Breast epithelium (tissue), 4 donors: ENCODE measurements at regions not wholly inside any gene's neighbourhood (a gene's known extent, or its start where the extent isn't known, plus 50 kb on each side); places are given as distances from the start of the nearest gene placed in this dataset.
"Not testable (repeated sequence)": the region's sequence is repeated elsewhere in the genome, so short reads cannot be mapped to it uniquely, and the experiment has no call there.

ENCODE experiments used
- DNase-seq, 2 donors: peaks; one replicate each; pipeline ENCODE4 v3.0.0-alpha.2; 2019; ENCODE audit warnings: low spot score in 2 of 2
- H3K27ac ChIP-seq, 2 donors: fragments of 200-600 bp; sonication (generic) in 1 of 2; one replicate each; pipeline ENCODE4 v1.5.1; 2016 to 2019; ENCODE audit warnings: mild to moderate bottlenecking in 1 of 2
- H3K27me3 ChIP-seq, 2 donors: fragments of 200-600 bp; sonication (generic) in 1 of 2; one replicate each; pipeline versions ENCODE4 v1.5.1 to v1.6.0; 2017 to 2019; ENCODE audit warnings: control low read depth in 1 of 2, mild to moderate bottlenecking in 1 of 2
- H3K36me3 ChIP-seq: fragments of 200-600 bp; one replicate; pipeline ENCODE4 v1.5.1; 2019
- H3K4me1 ChIP-seq, 2 donors: fragments of 200-600 bp; sonication (generic); one replicate each; pipeline ENCODE4 v1.5.1; 2016 to 2019; ENCODE audit warnings: control low read depth in 1 of 2
- H3K4me3 ChIP-seq, 3 donors: fragments of 200-600 bp; sonication (generic); 1 replicate in 2 of 3; 2 replicates in 1 of 3; pipeline ENCODE4 v1.5.1; 2016 to 2019; ENCODE audit warnings: mild to moderate bottlenecking in 3 of 3, moderate library complexity in 2 of 3
- H3K9me3 ChIP-seq, 2 donors: fragments of 200-600 bp; sonication (generic) in 1 of 2; one replicate each; pipeline ENCODE4 v1.5.1; 2016 to 2019; ENCODE audit warnings: control low read depth in 1 of 2
- CTCF ChIP-seq, 3 donors: fragments of 450-650 bp; IDR thresholded peaks; one replicate each; pipeline ENCODE4 v1.5.1; 2016 to 2017; ENCODE audit warnings: antibody characterized with exemption in 3 of 3, mild to moderate bottlenecking in 3 of 3, moderate library complexity in 3 of 3
- POLR2A ChIP-seq: fragments of 450-650 bp; IDR thresholded peaks from one replicate; pipeline ENCODE4 v1.6.1; 2016; ENCODE audit warnings: antibody characterized with exemption, mild to moderate bottlenecking, moderate library complexity
- POLR2AphosphoS5 ChIP-seq, 3 donors: sonication (generic); formaldehyde crosslinking; IDR thresholded peaks; one replicate each; pipeline ENCODE4 v1.6.1; 2017; ENCODE audit warnings: antibody characterized with exemption in 3 of 3
- intact Hi-C: fragments of 100-400 bp; cut with DNase I; formaldehyde crosslinking; loops from one replicate; pipeline ENCODE4 v1.15.1; 2023; ENCODE audit warnings: low total_unique reads

GRCh38 chr13:68550330-68550729, 1320.2 kb upstream of the PCDH9 start:
- H3K27me3 ChIP-seq = no peaks in the 10 kb centered on the region
- peaks cover 0 to 2% of the 10 kb centered on the region in 2 donors for H3K9me3 ChIP-seq
- no peak overlapping the region for H3K4me3 ChIP-seq
- TF ChIP-seq POLR2A = no peak
- no peak for TF ChIP-seq CTCF (IDR thresholded peaks at IDR 0.05)
- intact Hi-C loops = no loop called here
- DNase-seq = no peak
- H3K36me3 ChIP-seq = no peaks in the 10 kb centered on the region
- H3K27ac ChIP-seq = no peak overlapping the region
- H3K4me1 ChIP-seq = no peaks in the 10 kb centered on the region

DNA sequence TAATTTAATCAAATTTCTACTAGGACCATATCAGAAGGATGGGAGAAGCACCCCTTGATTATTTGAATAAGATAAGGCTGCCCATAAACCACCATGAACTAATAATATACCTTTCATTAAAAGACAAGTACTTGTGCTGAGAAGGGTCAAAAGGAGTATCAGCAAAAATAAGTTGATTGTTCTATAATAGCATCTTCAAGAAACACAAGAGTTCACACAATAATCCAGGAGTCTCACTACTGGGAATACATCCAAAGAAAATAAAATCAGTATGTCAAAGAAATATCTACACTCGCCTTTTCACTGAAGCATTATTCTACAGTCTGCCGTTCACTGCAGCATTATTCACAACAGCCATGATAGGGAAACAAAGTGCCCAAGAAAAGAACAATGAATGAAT, 1310.1 kb upstream of the PCDH9 start:
- H3K9me3 ChIP-seq = no peaks in the 10 kb centered on the region
- intact Hi-C loops = no loop called here
- no peak for TF ChIP-seq POLR2AphosphoS5 (IDR thresholded peaks at IDR 0.05)
- no peak for TF ChIP-seq CTCF (IDR thresholded peaks at IDR 0.05)
- TF ChIP-seq POLR2A = no peak

DNA sequence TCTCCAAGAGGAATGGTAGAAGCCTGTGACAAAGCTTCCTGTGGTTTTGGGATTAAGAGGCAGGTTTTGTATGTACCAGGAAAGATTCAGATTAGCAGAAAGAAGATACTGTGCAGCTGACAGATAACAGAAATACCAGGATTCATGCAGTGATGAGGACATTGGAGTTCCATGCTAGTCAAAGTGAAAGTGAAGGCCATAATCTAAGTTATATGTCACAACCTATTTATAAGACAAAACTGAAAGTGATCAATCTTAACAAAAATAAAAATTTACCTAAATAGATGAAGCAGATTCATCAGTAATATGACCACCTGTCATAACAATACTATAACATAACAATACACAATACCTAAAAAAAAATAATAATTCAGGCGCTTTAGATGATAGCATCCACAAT, 1305.2 kb upstream of the PCDH9 start:
- intact Hi-C loops = no loop called here
- DNase-seq = no peak
- no peaks in the 10 kb centered on the region for H3K4me1 ChIP-seq
- no peaks in the 10 kb centered on the region for H3K27me3 ChIP-seq
- no peak overlapping the region for H3K27ac ChIP-seq
- no peaks in the 10 kb centered on the region for H3K36me3 ChIP-seq
- no peak overlapping the region for H3K4me3 ChIP-seq
- H3K9me3 ChIP-seq = no peaks in the 10 kb centered on the region
- TF ChIP-seq CTCF (IDR thresholded peaks at IDR 0.05) (no peak), POLR2AphosphoS5 (IDR thresholded peaks at IDR 0.05) (no peak), POLR2A (no peak)

More for the DNA sequence above, 1310.1 kb upstream of the PCDH9 start:
- no peaks in the 10 kb centered on the region for H3K27me3 ChIP-seq
- H3K4me3 ChIP-seq = no peak overlapping the region
- no peaks in the 10 kb centered on the region for H3K4me1 ChIP-seq
- H3K27ac ChIP-seq = no peak overlapping the region
- DNase-seq = no peak
- no peaks in the 10 kb centered on the region for H3K36me3 ChIP-seq

DNA sequence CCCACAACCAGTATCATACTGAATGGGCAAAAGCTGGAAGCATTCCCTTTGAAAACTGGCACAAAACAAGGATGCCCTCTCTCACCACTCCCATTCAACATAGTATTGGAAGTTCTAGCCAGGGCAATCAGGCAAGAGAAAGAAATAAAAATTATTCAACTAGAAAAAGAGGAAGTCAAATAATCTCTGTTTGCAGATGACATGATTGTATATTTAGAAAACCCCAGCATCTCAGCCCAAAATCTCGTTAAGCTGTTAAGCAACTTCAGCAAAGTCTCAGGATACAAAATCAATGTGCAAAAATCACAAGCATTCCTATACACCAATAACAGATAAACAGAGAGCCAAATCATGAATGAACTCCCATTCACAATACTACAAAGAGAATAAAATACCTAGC, 1297.0 kb upstream of the PCDH9 start:
- H3K9me3 ChIP-seq = peaks cover 5 to 28% of the 10 kb centered on the region in 2 donors
- DNase-seq, H3K4me1 ChIP-seq, intact Hi-C loops, H3K36me3 ChIP-seq, H3K27me3 ChIP-seq, H3K4me3 ChIP-seq, H3K27ac ChIP-seq: not testable (repeated sequence)

GRCh38 chr13:68523838-68524424, 1293.8 kb upstream of the PCDH9 start:
- Histone ChIP-seq H3K27ac (no peak overlapping the region), H3K9me3 (peaks cover 5 to 28% of the 10 kb centered on the region in 2 donors), H3K27me3 (no peaks in the 10 kb centered on the region), H3K36me3 (no peaks in the 10 kb centered on the region), H3K4me1 (no peaks in the 10 kb centered on the region), H3K4me3 (no peak overlapping the region)
- intact Hi-C loops = no loop called here
- no peak for TF ChIP-seq CTCF (IDR thresholded peaks at IDR 0.05)
- no peak for TF ChIP-seq POLR2A
- no peak for TF ChIP-seq POLR2AphosphoS5 (IDR thresholded peaks at IDR 0.05)
- DNase-seq = no peak

DNA sequence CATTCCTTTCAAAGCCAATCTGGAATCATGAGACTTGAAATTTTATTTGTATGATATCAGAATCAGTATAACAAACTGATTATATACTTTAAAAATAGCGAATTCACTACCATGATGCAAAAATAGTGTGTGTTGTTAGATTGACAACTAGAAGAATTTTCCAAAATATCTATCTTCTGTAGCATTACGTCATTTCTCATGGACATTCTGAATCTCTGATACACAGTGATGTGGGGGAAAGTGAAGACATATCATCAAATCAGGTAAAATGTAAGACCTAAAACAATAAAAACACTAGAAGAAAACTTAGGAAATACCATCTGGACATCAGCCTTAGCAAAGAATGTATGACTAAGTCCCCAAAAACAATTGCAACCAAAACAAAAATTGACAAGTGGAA, 1292.0 kb upstream of the PCDH9 start:
- TF ChIP-seq CTCF (IDR thresholded peaks at IDR 0.05) (no peak), POLR2A (no peak), POLR2AphosphoS5 (IDR thresholded peaks at IDR 0.05) (no peak)
- no peak for DNase-seq

More for the DNA sequence above, 1292.0 kb upstream of the PCDH9 start:
- H3K36me3 ChIP-seq = no peaks in the 10 kb centered on the region
- no peak overlapping the region for H3K4me3 ChIP-seq
- H3K9me3 ChIP-seq = peaks cover 0 to 20% of the 10 kb centered on the region in 2 donors
- H3K4me1 ChIP-seq = no peaks in the 10 kb centered on the region
- intact Hi-C loops = no loop called here
- H3K27ac ChIP-seq = no peak overlapping the region
- no peaks in the 10 kb centered on the region for H3K27me3 ChIP-seq
